Epidermal melanocyte (primary cell): ENCODE measurements at regions not wholly inside any gene's neighbourhood (a gene's known extent, or its start where the extent isn't known, plus 50 kb on each side); places are given as distances from the start of the nearest gene placed in this dataset.
"Not testable (repeated sequence)": the region's sequence is repeated elsewhere in the genome, so short reads cannot be mapped to it uniquely, and the experiment has no call there.

Source experiments
- DNase-seq: peaks from one replicate; pipeline ENCODE4 v3.0.0; 2011; ENCODE audit warnings: low spot score; ENCODE audit not compliant: insufficient read length

GRCh38 chr7:68729371-68729770 lies 868.9 kb upstream of the AUTS2 start:
- DNase-seq, result no peak

- no peak for DNase-seq
Observed at GRCh38 chr7:68730194-68730593, 868.1 kb upstream of the AUTS2 start.

- DNase-seq, result no peak
Observed at GRCh38 chr7:68730964-68731363, 867.3 kb upstream of the AUTS2 start.

- no peak for DNase-seq
Observed at GRCh38 chr7:68733219-68734153, 864.8 kb upstream of the AUTS2 start.

- no peak for DNase-seq
Observed at GRCh38 chr7:68734431-68734830, 863.8 kb upstream of the AUTS2 start.

- DNase-seq, result no peak
Observed at GRCh38 chr7:68739306-68739705, 859.0 kb upstream of the AUTS2 start.

- DNase-seq, result no peak
Observed at GRCh38 chr7:68744036-68744435, 854.2 kb upstream of the AUTS2 start.

- no peak for DNase-seq
Observed at GRCh38 chr7:68748934-68749900, 849.1 kb upstream of the AUTS2 start.

GRCh38 chr7:68752485-68753178 lies 845.6 kb upstream of the AUTS2 start:
- no peak for DNase-seq

- no peak for DNase-seq
Observed at GRCh38 chr7:68754414-68754813, 843.9 kb upstream of the AUTS2 start.

- no peak for DNase-seq
Observed at GRCh38 chr7:68756986-68757495, 841.2 kb upstream of the AUTS2 start.

GRCh38 chr7:68760556-68760955 lies 837.7 kb upstream of the AUTS2 start:
- DNase-seq, result no peak

GRCh38 chr7:68767462-68767861 lies 830.8 kb upstream of the AUTS2 start:
- no peak for DNase-seq

GRCh38 chr7:68770649-68771048 lies 827.6 kb upstream of the AUTS2 start:
- no peak for DNase-seq

GRCh38 chr7:68776326-68776725 lies 821.9 kb upstream of the AUTS2 start:
- DNase-seq, result no peak

GRCh38 chr7:68783684-68784083 lies 814.6 kb upstream of the AUTS2 start:
- DNase-seq, result no peak

- no peak for DNase-seq
Observed at GRCh38 chr7:68785036-68785435, 813.2 kb upstream of the AUTS2 start.

GRCh38 chr7:68787566-68787965 lies 810.7 kb upstream of the AUTS2 start:
- DNase-seq, result no peak

GRCh38 chr7:68788529-68788928 lies 809.7 kb upstream of the AUTS2 start:
- not testable (repeated sequence) for DNase-seq

- no peak for DNase-seq
Observed at GRCh38 chr7:68789597-68789996, 808.7 kb upstream of the AUTS2 start.

GRCh38 chr7:68792351-68792750 lies 805.9 kb upstream of the AUTS2 start:
- no peak for DNase-seq
